GM12872 (cell line): ENCODE measurements at regions not wholly inside any gene's neighbourhood (a gene's known extent, or its start where the extent isn't known, plus 50 kb on each side); places are given as distances from the start of the nearest gene placed in this dataset.

ENCODE experiments used
- CTCF ChIP-seq: IDR thresholded peaks from 3 replicates; pipeline ENCODE4 v1.5.1; 2011; ENCODE audit warnings: low read depth, mild to moderate bottlenecking, low read length, moderate library complexity; ENCODE audit not compliant: insufficient read depth

DNA sequence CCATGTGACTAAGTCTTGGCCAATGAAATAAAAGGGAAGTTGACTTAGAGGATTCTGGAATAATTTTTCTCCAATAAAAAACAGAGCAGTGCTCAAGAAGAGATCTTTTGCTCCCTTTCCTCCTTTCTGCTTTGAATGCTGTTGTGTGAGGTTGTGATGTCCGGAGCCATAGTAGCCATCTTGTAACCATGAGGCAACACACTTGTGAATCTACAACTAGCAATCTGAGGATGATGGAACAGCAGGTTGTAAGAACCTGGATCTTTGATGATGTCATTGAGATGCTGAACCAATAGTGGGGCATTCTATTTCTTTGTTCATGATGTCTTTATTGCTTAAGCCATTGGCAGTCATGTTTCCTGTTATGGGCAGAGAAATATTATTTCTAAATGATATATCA is 230.0 kb upstream of the SRRM4 start:
- TF ChIP-seq CTCF, result no peak

DNA sequence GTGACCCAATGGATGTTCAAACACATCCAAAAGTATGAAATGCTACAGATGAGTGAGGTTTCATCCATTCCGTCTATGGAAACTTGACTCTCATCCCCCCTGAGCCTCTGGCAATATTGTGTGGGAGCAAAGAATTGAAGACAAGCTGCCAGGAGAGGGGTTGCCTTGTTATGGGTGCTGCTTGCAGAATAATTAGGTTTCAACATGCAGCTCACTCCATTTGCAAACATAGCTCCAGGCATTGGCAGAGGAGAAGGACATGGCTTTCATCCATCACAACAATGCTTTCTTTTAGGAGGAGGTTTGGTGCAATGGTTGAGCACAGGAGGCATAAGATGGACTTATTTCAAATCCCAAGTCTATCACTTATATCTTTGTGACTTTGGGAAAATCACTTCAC is 220.7 kb upstream of the SRRM4 start:
- no peak for TF ChIP-seq CTCF

GRCh38 chr12:118763234-118763633 is 218.1 kb upstream of the SRRM4 start:
- TF ChIP-seq CTCF, result no peak

- TF ChIP-seq CTCF, result no peak
Measured at GRCh38 chr12:118773956-118774723, 207.2 kb upstream of the SRRM4 start.

- no peak for TF ChIP-seq CTCF
Measured at GRCh38 chr12:118777504-118777903, 203.8 kb upstream of the SRRM4 start.

GRCh38 chr12:118778077-118778476 is 203.3 kb upstream of the SRRM4 start:
- TF ChIP-seq CTCF, result no peak

DNA sequence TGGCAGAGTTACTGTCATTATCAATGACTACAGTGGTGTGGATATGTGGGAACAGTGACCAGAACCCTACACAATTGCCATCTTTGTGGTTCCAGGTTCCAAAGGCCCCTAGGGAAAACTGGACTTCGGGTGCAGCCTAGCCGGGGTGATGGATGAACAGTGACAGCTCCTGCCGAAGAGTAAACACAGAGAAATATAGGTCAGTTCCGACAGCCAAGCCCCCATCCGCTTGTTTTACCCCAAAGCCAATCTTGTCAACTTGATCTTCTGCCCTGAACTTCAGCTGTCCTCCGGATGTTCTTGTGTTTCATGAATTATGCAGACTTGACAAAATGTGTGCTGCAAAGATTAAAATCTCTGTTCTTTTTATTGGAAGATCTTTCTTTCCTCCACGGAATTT is 200.4 kb upstream of the SRRM4 start:
- no peak for TF ChIP-seq CTCF
